Ovary (tissue), 7 donors: ENCODE measurements at regions not wholly inside any gene's neighbourhood (a gene's known extent, or its start where the extent isn't known, plus 50 kb on each side); places are given as distances from the start of the nearest gene placed in this dataset.

ENCODE experiments used
- DNase-seq, 5 donors: peaks; one replicate each; pipeline ENCODE4 v3.0.0-alpha.2; 2019 to 2020
- H3K27ac ChIP-seq, 2 donors: fragments of 200-600 bp; one replicate each; pipeline versions ENCODE4 v1.5.1 to v1.8.0; 2019 to 2022
- H3K27me3 ChIP-seq: fragments of 200-600 bp; one replicate; pipeline ENCODE4 v1.8.0; 2022
- H3K36me3 ChIP-seq: fragments of 200-600 bp; sonication (generic); one replicate; pipeline ENCODE4 v1.5.1; 2019
- H3K4me1 ChIP-seq: one replicate; pipeline ENCODE4 v1.8.1; 2013; ENCODE audit warnings: mild to moderate bottlenecking, moderate library complexity; ENCODE audit not compliant: insufficient read depth
- H3K4me3 ChIP-seq: fragments of 200-600 bp; sonication (generic); one replicate; pipeline ENCODE4 v1.5.1; 2017
- H3K9me3 ChIP-seq, 2 donors: fragments of 200-600 bp in 1 of 2; sonication (generic) in 1 of 2; one replicate each; pipeline versions ENCODE4 v1.5.1 to v1.8.1; 2013 to 2019; ENCODE audit warnings: mild to moderate bottlenecking in 1 of 2, moderate library complexity in 1 of 2
- CTCF ChIP-seq, 3 donors: fragments of 450-650 bp in 2 of 3; fragments of 200-600 bp in 1 of 3; IDR thresholded peaks; one replicate each; pipeline versions ENCODE4 v1.5.1 to v1.8.0; 2016 to 2022; ENCODE audit warnings: antibody characterized with exemption in 3 of 3, mild to moderate bottlenecking in 1 of 3
- EP300 ChIP-seq: sonication (generic); formaldehyde crosslinking; IDR thresholded peaks from one replicate; pipeline ENCODE4 v1.6.1; 2017; ENCODE audit warnings: antibody characterized with exemption
- POLR2A ChIP-seq: fragments of 450-650 bp; IDR thresholded peaks from one replicate; pipeline ENCODE4 v1.6.1; 2017; ENCODE audit warnings: antibody characterized with exemption, mild to moderate bottlenecking, moderate library complexity
- whole genome bisulfite sequencing, 3 donors: extraction: QIAGEN DNeasy Blood & Tissue Kit in 1 of 3; methylation state at CpG; one replicate each; pipeline versions ENCODE4 v1.1.5 to v1.1.7; 2013 to 2017; 5-methylcytosine and 5-hydroxymethylcytosine counted together
- intact Hi-C, 4 donors: fragments of 100-400 bp; cut with DNase I; formaldehyde crosslinking; loops; one replicate each; pipeline versions ENCODE4 v1.11.0 to v1.15.1; 2022 to 2023
- donor health status: DM: no; HTN: no; CAD: no; lungs with moderate emphysema.
- donor health status: DM: no; HTN: no; CAD: no.
- donor health status: Bipolar disorder and iron deficiency.
- donor health status: DM: no; HTN: no; CAD: no.
- donor health status: DM: yes; HTN: yes; CAD: no.

- 14 to 20% (median 17%) methylated on average over 10 of the region's 10 CpGs for WGBS, 3 donors
- TF ChIP-seq EP300 (no peak), CTCF (IDR thresholded peaks at IDR 0.05) (no peak), POLR2A (no peak)
- DNase-seq: no peak
- no peak overlapping the region for H3K4me3 ChIP-seq
- H3K27me3 ChIP-seq: no peaks in the 10 kb centered on the region
- intact Hi-C loops: no loop called here
- no peaks in the 10 kb centered on the region for H3K36me3 ChIP-seq
- no peaks in the 10 kb centered on the region for H3K9me3 ChIP-seq
- H3K27ac ChIP-seq: no peak overlapping the region
- H3K4me1 ChIP-seq: no peaks in the 10 kb centered on the region
Measured at GRCh38 chr2:67694445-67694844, 297.3 kb downstream of the ETAA1 start.

- WGBS, 3 donors: 87 to 91% (median 88%) methylated on average over 4 of the region's 4 CpGs
- no peak for DNase-seq
- Histone ChIP-seq H3K27me3 (no peaks in the 10 kb centered on the region), H3K4me1 (no peaks in the 10 kb centered on the region), H3K27ac (no peak overlapping the region), H3K36me3 (no peaks in the 10 kb centered on the region), H3K4me3 (no peak overlapping the region), H3K9me3 (no peaks in the 10 kb centered on the region)
- TF ChIP-seq CTCF (IDR thresholded peaks at IDR 0.05) (no peak), POLR2A (no peak), EP300 (no peak)
- intact Hi-C loops: no loop called here
Measured at GRCh38 chr2:67701011-67701410, 303.9 kb downstream of the ETAA1 start.

GRCh38 chr2:67702284-67702683, 305.2 kb downstream of the ETAA1 start:
- Histone ChIP-seq H3K4me3 (no peak overlapping the region), H3K36me3 (no peaks in the 10 kb centered on the region), H3K9me3 (no peaks in the 10 kb centered on the region), H3K4me1 (no peaks in the 10 kb centered on the region), H3K27ac (no peak overlapping the region), H3K27me3 (no peaks in the 10 kb centered on the region)
- intact Hi-C loops: no loop called here
- TF ChIP-seq CTCF (IDR thresholded peaks at IDR 0.05) (no peak), EP300 (no peak), POLR2A (no peak)
- WGBS, 3 donors: 91 to 97% (median 93%) methylated on average over 4 of the region's 4 CpGs
- no peak for DNase-seq

GRCh38 chr2:67702937-67703336, 305.8 kb downstream of the ETAA1 start:
- 72 to 85% (median 83%) methylated on average over 1 of the region's 1 CpG for WGBS, 3 donors
- TF ChIP-seq POLR2A (no peak), CTCF (IDR thresholded peaks at IDR 0.05) (no peak), EP300 (no peak)
- intact Hi-C loops: no loop called here
- DNase-seq: no peak
- no peaks in the 10 kb centered on the region for H3K36me3 ChIP-seq
- H3K4me3 ChIP-seq: no peak overlapping the region
- no peak overlapping the region for H3K27ac ChIP-seq
- no peaks in the 10 kb centered on the region for H3K4me1 ChIP-seq
- H3K27me3 ChIP-seq: no peaks in the 10 kb centered on the region
- no peaks in the 10 kb centered on the region for H3K9me3 ChIP-seq

GRCh38 chr2:67706082-67706481, 308.9 kb downstream of the ETAA1 start:
- no peak overlapping the region for H3K27ac ChIP-seq
- WGBS, 3 donors: 93 to 94% (median 93%) methylated on average over 3 of the region's 3 CpGs
- no peak for DNase-seq
- H3K27me3 ChIP-seq: no peaks in the 10 kb centered on the region
- no peaks in the 10 kb centered on the region for H3K9me3 ChIP-seq
- H3K36me3 ChIP-seq: no peaks in the 10 kb centered on the region
- TF ChIP-seq POLR2A: no peak
- no peak for TF ChIP-seq CTCF (IDR thresholded peaks at IDR 0.05)
- no peak for TF ChIP-seq EP300
- intact Hi-C loops: no loop called here
- no peak overlapping the region for H3K4me3 ChIP-seq
- H3K4me1 ChIP-seq: no peaks in the 10 kb centered on the region
